NOMO-1 treated with DMSO at 0.1 percent for 48 hours (cell line): ENCODE measurements at regions not wholly inside any gene's neighbourhood (a gene's known extent, or its start where the extent isn't known, plus 50 kb on each side); places are given as distances from the start of the nearest gene placed in this dataset.

ENCODE experiments used
- DNase-seq: peaks from one replicate; lab custom pipeline; 2025; ENCODE audit not compliant: unreplicated experiment; lab: John Stamatoyannopoulos, UW

DNA sequence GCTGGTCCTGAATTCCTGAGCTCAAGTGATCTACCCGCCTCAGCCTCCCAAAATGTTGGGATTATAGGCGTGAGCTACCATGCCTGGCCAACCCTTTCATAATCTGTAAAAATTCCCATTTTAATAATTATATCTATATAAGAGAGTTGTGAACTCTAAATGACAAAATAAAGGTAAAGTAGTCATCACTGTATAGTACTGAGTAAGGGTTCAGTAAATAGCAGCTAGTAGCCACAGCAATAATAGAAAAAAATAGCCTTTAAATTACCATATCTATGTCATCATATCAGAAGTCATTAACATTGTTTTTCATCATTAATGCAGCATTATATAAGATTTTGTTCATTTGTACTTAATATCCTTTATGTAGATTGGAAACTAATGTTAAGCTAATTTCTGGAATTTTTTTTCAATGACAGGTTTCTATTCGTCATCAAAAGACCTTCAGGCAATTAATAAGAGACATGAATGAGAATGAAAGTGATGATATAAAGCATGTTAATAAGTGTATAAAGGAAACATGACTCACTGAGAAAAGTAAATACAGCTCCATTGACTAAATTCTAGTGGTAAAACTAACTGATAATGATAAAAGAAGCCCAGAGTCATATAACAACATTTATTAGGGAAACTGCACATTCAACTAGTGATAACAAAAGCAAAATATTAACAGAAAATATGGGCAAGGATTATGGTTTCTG lies 85.9 kb upstream of the UGT8 start:
- no peak for DNase-seq

GRCh38 chr4:114519368-114519767 lies 79.2 kb upstream of the UGT8 start:
- no peak for DNase-seq

DNA sequence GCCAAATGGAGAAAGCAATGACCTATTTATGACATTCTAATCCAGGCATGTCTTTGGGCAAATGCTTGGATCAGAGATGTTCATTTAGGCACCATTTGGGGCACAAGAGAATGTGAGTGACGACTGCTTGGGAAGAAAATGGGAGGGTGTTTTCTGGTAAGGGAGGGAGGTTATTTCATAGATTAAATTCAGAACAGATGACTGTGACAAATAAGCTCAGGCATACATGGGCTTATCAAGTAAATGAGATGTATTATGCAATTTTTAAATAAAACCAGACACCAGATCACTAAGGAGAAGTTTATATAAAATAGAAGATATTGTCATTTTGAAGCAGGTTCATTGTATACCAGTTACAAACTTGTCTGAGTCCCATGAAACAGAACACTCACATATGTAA lies 71.4 kb upstream of the UGT8 start:
- no peak for DNase-seq

- DNase-seq = no peak
Measured at GRCh38 chr4:114527637-114528036, 71.0 kb upstream of the UGT8 start.

- DNase-seq = no peak
Measured at GRCh38 chr4:114535725-114536124, 62.9 kb upstream of the UGT8 start.

GRCh38 chr4:114537352-114537751 lies 61.3 kb upstream of the UGT8 start:
- DNase-seq = no peak

DNA sequence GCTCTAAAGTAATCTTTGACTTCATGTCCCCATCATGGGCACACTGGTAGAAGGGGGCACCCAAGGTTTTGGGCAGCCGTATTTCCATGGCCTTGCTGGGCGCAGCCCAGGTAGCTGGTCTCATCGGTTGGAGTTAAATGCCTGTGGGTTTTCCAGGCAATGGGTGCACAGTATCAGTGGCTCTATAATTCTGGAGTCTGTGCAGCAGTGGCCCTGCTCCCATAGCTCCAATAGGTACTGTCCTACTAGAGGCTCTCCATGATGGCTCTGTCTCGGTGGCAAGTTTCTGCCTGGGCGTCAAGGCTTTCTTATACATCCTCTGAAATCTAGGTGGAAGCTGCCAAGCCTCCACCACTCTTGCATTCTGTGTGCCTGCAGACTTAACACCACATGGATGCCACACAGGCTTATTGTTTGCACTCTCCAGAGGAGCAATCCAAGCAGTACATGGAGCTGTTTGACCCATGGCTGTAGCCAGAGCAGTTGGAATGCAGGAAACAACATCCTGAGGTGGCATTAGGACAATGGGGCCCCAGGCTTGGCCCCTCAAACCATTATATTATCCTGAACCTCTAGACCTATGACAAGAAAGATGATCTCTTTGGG lies 60.5 kb upstream of the UGT8 start:
- DNase-seq = no peak

GRCh38 chr4:114539985-114540384 lies 58.6 kb upstream of the UGT8 start:
- no peak for DNase-seq

DNA sequence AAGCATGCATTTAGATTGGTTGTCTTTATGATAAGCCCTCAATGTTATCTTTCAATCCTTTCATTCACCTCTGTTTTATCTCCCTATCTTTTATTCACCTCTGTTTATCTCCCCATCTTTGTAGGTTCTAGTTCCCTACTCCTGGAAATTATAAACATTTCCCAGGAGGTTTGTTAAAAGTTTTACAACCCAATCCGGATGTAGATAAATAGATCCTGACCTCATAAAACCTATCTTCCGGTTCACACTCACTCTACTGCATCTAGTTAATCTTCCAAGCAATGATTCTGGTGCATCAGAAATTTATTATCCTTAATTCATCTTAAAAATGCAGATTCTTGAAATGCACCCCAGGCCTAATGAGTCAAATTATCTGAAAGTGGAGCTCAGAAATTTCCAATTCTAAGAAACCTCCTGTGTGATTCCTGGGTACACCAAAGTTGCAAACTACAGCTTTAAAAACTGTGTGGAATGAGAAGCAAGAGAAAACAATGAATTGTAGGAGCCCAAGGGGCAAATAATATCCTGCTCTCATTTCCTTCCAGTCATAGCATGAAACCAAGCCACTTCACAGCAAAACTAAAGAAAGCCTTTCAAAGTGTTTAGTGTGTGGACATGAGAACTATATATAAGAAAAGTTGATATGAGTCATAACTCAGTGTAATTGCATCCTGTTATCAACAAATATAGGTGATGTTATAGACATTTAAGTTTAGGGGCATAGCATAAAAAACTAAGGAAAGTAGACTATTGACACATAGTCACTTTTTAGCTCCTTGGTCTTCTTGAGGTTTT lies 51.1 kb upstream of the UGT8 start:
- DNase-seq = no peak
